ENCODE measurements at regions not wholly inside any gene's neighbourhood (a gene's known extent, or its start where the extent isn't known, plus 50 kb on each side); places are given as distances from the start of the nearest gene placed in this dataset.

- DNase-seq = no peak
Observed at GRCh38 chr4:155616117-155616516, 50.5 kb upstream of the GUCY1A1 start.

DNA sequence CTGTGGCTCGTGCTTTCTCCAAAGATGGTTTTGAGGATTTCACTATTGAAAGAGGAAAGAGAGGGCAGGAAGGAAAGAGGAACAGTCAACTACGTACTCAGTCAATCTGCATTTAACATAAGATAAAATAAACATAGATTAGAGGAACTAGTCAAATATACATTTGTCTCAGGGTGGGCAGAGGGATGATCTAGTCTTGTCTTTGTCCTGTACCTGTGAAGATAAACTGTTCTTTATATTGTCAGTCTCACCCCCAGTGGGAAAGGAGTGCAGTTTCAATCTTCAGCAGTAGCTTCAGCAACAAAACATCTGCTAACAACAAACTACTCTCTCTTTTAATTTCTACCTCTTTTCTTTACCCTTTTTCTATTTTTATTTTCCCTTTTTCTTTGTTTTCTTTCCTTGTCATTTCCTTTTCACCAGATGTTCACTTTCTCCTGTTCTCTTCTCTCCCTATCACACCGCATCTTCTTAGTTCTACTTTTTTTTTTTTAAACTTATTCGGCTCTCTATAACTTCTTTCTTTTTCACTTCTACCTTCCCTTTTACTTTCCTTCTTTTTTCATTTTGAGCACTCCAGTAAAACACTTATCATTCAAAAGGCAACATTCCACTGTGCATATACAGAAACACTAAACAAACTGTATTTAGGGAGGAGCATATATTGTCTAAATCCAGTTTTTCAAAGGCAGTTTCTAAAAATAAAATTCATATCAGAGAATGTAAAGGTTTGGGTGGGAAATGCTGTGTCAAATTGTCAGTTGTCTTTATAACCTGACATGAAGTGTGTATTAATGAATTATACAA lies 51.4 kb upstream of the GUCY1A1 start:
- no peak for DNase-seq

- DNase-seq = no peak
Observed at GRCh38 chr4:155614111-155614762, 52.4 kb upstream of the GUCY1A1 start.

DNA sequence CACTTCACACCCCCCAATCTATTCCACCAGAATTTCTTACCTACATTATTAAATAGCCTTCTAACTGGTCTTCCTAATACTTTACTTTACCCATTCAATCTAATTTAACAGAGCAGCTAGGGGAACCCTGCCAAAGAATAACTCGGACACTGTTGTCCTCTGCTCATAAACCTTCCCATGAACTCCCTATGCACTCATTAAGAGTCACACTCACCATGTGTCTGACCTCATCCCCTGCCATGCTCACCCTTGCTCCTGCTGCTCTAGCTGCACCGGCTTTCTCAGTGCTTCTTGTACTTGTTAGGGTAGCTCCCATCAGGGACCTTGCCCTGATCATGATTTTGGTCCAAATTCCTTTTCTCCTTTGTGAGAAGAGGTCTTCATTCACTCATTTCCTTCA lies 54.6 kb upstream of the GUCY1A1 start:
- no peak for DNase-seq

DNA sequence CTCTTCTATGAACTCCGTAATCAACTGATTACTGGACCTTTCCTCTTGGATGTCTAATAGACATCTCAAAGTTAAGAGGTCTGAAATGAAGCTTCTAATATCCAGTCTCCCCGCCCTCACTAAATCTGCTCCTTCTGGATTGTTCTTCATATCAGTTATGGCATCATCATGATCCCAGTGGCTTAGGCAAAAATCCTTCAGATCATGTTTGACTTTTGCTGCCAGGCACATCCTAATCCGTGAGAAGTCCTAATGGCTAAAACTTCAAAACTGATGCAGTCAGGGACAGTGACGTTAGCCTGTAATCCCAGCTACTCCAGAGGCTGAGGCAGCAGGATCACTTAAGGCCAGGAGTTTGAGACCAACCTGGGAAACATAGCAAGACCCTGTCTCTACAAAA lies 55.1 kb upstream of the GUCY1A1 start:
- no peak for DNase-seq

- DNase-seq = no peak
Observed at GRCh38 chr4:155610143-155610542, 56.5 kb upstream of the GUCY1A1 start.

DNA sequence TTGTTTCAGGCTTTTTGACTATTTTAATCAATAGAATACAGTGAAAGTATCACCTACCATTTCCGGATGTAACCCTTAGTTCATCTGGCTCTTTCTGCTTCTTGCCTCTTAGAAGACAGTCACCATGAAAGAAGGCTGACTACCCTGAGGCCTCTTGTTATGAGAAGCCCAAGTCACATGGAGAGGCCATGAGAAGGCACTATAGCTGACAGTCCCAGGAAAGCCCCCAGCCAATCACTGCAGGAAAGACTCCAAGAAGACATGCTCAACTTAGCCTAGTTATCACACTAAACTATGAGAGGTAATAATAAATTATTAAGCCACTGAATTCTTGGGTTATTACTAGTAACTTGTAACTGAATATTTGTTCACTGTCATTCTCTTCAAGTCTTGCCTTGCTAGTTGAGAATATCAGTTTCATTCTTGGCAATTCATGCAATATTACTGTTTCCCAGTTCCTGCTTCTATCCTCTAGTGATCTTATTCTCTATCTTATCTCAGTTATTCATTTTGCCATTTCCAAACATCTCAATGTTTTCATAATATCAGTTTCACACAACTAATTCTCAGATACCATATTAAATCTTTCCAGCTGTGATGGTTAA lies 57.1 kb upstream of the GUCY1A1 start:
- DNase-seq = no peak

DNA sequence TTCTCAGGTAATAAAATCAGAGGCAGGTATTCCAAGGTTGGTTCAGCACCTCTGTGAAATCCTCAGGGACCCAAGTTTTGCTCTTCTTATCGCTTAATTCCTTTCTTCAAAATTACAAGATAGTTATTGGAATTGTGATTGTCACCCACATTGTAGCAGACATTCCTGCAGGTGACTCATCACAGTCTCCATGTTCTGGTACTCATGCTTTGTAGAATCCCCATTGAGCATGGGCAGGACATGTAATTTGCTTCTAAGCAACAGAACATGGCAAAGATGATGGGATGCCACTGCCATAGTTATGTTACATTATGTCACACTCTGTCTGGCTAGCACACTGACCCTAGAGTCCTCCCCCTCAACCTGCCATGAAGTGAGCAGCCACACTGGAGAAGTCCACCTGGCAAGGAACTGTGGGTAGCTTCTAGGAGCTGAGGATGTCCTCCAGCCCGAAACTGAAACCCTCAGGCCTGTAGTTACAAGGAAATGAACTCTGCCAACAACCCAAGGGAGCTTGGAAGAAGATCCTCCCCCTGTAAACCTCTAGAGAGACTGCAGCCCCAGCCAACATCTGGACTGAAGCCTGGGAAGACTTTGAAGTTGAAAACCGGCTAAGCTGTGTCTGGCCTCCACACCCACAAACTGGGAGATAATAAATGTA lies 58.3 kb upstream of the GUCY1A1 start:
- no peak for DNase-seq

GRCh38 chr4:155607481-155607880 lies 59.2 kb upstream of the GUCY1A1 start:
- DNase-seq = no peak

DNA sequence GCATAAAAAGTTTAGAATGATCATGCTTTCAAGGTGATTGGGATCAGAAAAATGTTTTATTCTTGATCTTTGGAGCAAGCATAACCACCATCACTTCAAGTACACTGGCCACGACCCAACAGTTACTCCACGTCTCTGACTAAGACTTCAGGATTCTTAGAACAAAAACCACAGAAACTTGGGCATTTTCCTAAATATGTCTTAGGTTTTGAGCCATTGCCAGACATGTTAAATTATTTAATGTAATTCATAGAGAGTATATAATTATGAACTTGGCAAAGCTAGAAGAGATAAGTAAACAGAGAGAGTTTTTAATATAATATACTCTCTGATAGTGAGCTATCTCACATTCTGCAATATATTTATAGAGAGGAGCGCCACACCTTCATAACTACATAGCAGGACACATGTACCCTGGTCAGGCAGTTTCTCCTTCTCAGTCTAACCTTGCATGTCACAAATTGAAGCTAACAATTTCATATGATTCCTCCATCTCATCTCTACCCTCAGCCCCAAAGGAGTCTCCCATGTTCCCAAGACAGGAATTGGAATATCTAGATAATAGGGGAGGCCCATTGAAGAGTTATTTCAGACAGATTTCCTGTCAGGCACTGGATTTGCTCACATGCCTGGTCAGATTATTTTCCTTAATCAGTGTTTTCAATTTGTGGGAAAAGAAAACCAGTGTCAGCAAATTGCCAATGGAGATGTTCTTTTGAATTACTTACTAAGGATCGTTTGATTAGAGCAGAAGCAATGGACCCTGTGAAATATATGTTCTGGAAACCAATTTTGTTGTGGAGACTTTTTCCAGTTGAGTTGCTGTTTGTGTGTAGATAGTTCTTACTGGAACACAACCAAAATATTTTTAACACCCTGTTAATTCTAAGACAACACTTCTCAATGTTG lies 61.7 kb upstream of the GUCY1A1 start:
- DNase-seq = no peak

DNA sequence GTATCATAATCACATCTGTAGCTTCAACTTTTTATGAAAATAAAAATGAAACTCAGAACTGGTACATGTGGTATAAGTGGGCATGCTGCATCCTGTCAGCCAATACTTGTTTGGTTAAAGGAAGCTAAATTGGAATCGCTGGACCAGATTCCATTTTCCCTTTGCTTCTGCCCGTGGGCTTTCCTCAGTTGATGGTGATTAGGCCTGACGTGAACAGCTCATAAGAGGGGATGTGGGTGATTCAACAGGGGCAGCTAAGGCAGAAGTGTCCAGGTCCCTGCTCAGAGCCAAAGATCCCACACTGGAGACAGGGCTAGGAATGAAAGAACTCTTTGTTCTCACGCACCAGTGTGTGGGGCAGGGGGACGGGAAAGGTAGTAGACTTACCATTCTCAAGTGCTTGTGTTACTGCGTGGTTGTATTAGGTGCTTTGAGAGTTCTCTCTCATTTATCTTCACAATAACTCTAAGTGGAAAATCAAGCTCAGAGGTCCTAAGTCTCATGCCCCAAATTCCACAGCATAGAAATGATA lies 63.2 kb upstream of the GUCY1A1 start:
- no peak for DNase-seq

DNA sequence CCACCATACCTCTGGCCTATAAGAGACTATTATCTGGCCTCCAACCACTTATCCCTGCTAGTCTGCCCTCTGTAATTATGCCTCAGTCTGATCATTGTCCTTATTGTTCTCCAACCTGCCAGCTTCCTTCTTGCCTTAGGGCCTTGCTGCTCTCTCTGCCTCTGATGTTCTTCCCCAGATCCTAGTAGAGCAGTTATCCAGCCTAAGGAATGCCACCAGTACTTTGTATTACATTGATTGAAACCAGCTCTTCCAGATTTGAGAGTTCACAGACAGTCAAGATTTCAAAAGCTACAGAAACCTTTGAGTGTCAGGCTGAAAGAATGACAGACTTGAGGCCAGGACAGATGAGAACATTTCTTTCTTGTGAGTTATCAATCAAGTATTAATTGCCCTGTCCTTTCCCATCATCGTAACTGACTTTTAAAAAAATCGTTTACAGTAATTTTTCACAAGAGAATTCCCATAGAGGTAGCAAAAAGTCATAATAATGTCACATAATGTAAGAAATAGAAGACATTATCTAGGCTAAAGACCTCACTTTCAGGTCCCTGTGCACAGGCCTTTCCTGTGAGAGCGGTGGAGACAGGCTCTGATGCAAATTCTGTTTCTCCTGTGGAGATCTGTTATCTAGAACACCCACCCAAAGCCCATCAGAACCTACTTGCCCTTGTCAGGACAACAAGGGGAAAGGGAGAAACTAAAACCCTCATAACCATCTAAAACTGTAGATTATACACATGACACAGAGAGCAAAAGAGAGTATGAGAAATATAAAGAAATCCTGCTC lies 64.1 kb upstream of the GUCY1A1 start:
- no peak for DNase-seq

DNA sequence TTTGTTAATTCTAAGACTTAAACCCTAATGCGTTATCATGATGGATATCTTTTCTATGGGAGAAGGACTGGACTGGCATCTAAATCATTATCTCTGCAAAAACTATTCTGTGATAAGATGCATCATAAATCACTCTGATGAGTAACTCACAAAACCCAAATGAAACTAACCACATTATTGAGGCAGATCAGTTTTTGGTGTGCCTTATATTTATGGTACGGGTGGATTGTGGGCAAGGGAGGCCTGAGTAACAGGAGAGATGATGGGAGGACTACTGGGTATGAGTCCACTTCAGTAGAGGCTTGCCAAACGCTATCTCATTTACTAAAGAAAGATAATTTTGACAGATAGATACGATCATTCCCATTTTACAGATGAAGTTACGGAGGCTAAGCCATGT lies 66.4 kb upstream of the GUCY1A1 start:
- DNase-seq = no peak

DNA sequence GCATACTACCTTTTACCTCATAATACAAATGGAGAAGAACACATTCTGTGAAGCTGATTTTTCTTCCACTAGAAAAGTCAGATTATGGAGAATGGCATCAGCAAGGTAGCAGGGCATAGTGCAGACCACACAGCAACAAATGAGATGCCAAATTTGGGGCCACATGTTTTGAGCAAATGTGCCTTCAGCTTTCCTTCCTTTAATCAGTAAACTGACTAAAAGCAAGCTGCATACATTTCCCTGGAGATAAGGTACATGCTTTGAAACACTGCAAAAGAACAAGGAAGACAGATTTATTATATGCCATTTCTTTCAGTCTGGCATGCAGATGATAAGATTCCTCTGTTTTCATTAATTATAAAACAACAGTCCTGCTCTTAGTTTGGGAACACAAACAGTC lies 67.1 kb upstream of the GUCY1A1 start:
- no peak for DNase-seq

- no peak for DNase-seq
Observed at GRCh38 chr4:155599085-155599484, 67.6 kb upstream of the GUCY1A1 start.

DNA sequence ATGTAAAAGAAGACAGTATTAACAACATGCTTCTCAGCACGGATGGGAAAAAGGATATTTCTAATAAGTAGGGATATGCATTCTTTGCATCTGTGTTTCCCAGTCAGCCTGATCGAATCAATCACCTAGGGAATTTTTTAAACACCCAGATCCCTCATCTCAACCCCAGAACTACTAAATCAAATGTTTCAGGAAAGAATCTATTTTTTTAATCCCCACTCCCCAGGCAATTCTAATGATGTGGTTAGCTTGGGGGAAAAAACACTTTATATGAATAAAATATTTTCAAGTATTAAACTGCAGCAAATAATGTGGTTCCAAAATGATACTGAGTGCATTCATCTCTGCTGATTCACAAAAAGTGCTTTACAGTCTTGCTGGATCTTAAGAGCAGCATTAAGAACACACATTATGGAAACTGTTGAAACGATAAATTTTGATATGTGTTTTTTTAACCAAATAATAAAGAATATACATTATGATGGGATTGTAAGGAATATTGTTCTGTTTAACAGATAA lies 68.7 kb upstream of the GUCY1A1 start:
- no peak for DNase-seq

GRCh38 chr4:155597281-155597680 lies 69.4 kb upstream of the GUCY1A1 start:
- no peak for DNase-seq

- no peak for DNase-seq
Observed at GRCh38 chr4:155593793-155594192, 72.9 kb upstream of the GUCY1A1 start.

DNA sequence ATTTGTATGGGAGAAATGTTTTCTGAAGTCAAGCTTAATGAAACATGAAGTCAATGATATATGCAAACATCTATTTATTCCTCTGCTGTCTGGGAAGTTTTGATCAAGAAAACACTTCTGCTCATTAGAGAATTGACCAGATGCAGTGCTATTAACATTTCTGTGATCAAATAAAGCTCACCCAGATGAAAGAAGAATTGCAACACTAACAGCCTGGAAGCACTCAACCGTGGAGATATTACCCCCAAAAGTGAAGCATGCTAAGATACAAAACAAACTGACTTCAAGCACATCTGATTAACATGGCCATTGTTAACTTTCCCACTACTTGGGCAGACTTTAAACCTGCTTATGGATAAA lies 73.7 kb upstream of the GUCY1A1 start:
- DNase-seq = no peak

GRCh38 chr4:155592179-155592937 lies 74.3 kb upstream of the GUCY1A1 start:
- no peak for DNase-seq

GRCh38 chr4:155591738-155592143 lies 74.9 kb upstream of the GUCY1A1 start:
- DNase-seq = no peak
